DOHH2 (cell line): ENCODE measurements at regions not wholly inside any gene's neighbourhood (a gene's known extent, or its start where the extent isn't known, plus 50 kb on each side); places are given as distances from the start of the nearest gene placed in this dataset.

Experiments
- H3F3A ChIP-seq: fragments of 200-600 bp; sonication (generic), shearing (Covaris generic); 2 replicates; pipeline ENCODE4 v1.6.0; 2016; ENCODE audit warnings: antibody characterized with exemption, mild to moderate bottlenecking; ENCODE audit not compliant: control insufficient read depth, insufficient read depth
- H3K27ac ChIP-seq: fragments of 200-600 bp; sonication (generic); 2 replicates; pipeline ENCODE4 v1.5.1; 2014; ENCODE audit warnings: low read depth, mild to moderate bottlenecking, low read length, moderate library complexity
- H3K27me3 ChIP-seq: fragments of 200-600 bp; sonication (generic); 2 replicates; pipeline ENCODE4 v1.6.1; 2014; ENCODE audit warnings: mild to moderate bottlenecking, low read length, mixed read lengths; ENCODE audit not compliant: control insufficient read depth
- H3K36me3 ChIP-seq: fragments of 200-600 bp; sonication (generic); 2 replicates; pipeline ENCODE4 v1.6.1; 2014; ENCODE audit warnings: mild to moderate bottlenecking, low read length, moderate library complexity, mixed read lengths; ENCODE audit not compliant: control insufficient read depth
- H3K4me1 ChIP-seq: fragments of 200-600 bp; sonication (generic); 2 replicates; pipeline ENCODE4 v1.6.1; 2014; ENCODE audit warnings: mild to moderate bottlenecking, low read length, mixed read lengths; ENCODE audit not compliant: control insufficient read depth
- H3K4me2 ChIP-seq: fragments of 200-600 bp; sonication (generic); 2 replicates; pipeline ENCODE4 v1.6.0; 2014; ENCODE audit warnings: mild to moderate bottlenecking, low read length, moderate library complexity
- H3K4me3 ChIP-seq: fragments of 200-600 bp; sonication (generic); 2 replicates; pipeline ENCODE4 v1.5.1; 2014; ENCODE audit warnings: mild to moderate bottlenecking, low read length, mixed read lengths
- H3K79me2 ChIP-seq: fragments of 200-600 bp; sonication (generic); 2 replicates; pipeline ENCODE4 v1.6.1; 2014; ENCODE audit warnings: mild to moderate bottlenecking, low read length, mixed read lengths; ENCODE audit not compliant: control insufficient read depth
- H3K9me2 ChIP-seq: fragments of 200-600 bp; sonication (generic); replicated peaks from 2 replicates; pipeline ENCODE4 v1.6.1; 2014; ENCODE audit warnings: mild to moderate bottlenecking, low read length, mixed read lengths; ENCODE audit not compliant: control insufficient read depth
- H3K9me3 ChIP-seq: fragments of 200-600 bp; sonication (generic); 2 replicates; pipeline ENCODE4 v1.6.1; 2014; ENCODE audit warnings: antibody characterized with exemption, low read length, mixed read lengths; ENCODE audit not compliant: control insufficient read depth, insufficient read depth
- H4K20me1 ChIP-seq: fragments of 200-600 bp; sonication (generic); 2 replicates; pipeline ENCODE4 v1.6.0; 2014; ENCODE audit warnings: low read depth, mild to moderate bottlenecking, antibody characterized with exemption, low read length, moderate library complexity; ENCODE audit not compliant: control insufficient read depth, insufficient read depth
- EZH2phosphoT487 ChIP-seq: fragments of 200-600 bp; sonication (generic); IDR thresholded peaks from 2 replicates; pipeline ENCODE4 v1.6.1; 2017; ENCODE audit warnings: borderline replicate concordance, mild to moderate bottlenecking, antibody characterized with exemption, low read length, moderate library complexity, mixed read lengths
- TF ChIP-seq, protein P1 (sequence below): fragments of 200-600 bp; sonication (generic); IDR thresholded peaks from one replicate; pipeline ENCODE4 v1.5.1; 2014; ENCODE audit warnings: antibody characterized with exemption, mild to moderate bottlenecking, low read depth, low read length; ENCODE audit not compliant: poor library complexity, severe bottlenecking

DNA sequence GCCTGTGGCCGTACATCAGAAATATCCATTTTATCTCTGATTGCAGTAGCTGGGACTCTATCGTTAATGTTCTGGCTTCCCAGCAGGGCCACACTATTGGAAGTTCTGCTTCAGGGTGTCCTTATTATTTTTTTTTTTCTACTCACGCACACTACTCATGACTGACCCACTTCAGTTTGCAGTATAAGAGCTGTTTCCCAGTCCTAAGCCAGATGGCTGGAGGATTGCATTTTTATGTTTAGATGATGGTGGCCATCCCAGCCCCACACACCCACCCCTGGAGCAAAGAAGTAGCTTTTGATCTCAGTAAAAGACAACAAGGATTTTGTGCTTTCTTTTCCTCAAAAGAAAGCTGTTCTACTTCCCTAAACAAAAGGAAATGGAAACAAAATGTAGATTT, 557.0 kb upstream of the GALNTL6 start:
- no peak overlapping the region for H3K4me3 ChIP-seq
- no peaks in the 10 kb centered on the region for H3K4me1 ChIP-seq
- no peaks in the 10 kb centered on the region for H3K36me3 ChIP-seq
- no peaks in the 10 kb centered on the region for H3K79me2 ChIP-seq
- no peak overlapping the region for H3K4me2 ChIP-seq
- H4K20me1 ChIP-seq, result no peaks in the 10 kb centered on the region
- H3K9me3 ChIP-seq, result no peaks in the 10 kb centered on the region
- H3K9me2 ChIP-seq, result no peaks in the 10 kb centered on the region
- TF ChIP-seq EZH2phosphoT487, result no peak
- TF ChIP-seq, protein P1, sequence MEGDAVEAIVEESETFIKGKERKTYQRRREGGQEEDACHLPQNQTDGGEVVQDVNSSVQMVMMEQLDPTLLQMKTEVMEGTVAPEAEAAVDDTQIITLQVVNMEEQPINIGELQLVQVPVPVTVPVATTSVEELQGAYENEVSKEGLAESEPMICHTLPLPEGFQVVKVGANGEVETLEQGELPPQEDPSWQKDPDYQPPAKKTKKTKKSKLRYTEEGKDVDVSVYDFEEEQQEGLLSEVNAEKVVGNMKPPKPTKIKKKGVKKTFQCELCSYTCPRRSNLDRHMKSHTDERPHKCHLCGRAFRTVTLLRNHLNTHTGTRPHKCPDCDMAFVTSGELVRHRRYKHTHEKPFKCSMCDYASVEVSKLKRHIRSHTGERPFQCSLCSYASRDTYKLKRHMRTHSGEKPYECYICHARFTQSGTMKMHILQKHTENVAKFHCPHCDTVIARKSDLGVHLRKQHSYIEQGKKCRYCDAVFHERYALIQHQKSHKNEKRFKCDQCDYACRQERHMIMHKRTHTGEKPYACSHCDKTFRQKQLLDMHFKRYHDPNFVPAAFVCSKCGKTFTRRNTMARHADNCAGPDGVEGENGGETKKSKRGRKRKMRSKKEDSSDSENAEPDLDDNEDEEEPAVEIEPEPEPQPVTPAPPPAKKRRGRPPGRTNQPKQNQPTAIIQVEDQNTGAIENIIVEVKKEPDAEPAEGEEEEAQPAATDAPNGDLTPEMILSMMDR, result no peak
- H3K27ac ChIP-seq, result no peak overlapping the region
- H3K27me3 ChIP-seq, result no peaks in the 10 kb centered on the region
- no peaks in the 10 kb centered on the region for H3F3A ChIP-seq

DNA sequence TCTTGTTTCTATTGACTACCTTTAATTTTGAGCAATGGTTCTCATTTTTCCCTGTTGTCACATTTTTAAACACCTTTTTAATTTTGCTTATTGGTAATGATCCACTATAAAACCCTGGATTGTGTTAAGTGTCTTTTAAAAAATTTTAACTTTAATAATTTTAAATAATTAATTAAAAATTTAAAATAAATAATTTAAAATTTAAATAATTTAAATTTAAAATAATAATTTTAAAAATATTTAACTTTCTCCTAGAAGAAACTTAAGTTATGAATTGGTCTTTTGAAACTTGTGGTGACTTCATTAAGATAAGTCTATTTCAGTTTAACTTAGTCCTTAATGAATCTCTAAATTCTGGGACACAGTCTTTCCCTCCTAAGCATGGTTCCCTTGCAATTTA, 566.3 kb upstream of the GALNTL6 start:
- Histone ChIP-seq H3K4me3 (no peak overlapping the region), H3K4me1 (no peaks in the 10 kb centered on the region), H3K9me3 (no peaks in the 10 kb centered on the region), H3K4me2 (no peak overlapping the region), H3K9me2 (no peaks in the 10 kb centered on the region), H3K79me2 (no peaks in the 10 kb centered on the region), H3K27ac (no peak overlapping the region), H3F3A (no peaks in the 10 kb centered on the region), H3K27me3 (no peaks in the 10 kb centered on the region), H4K20me1 (no peaks in the 10 kb centered on the region), H3K36me3 (no peaks in the 10 kb centered on the region)
- TF ChIP-seq, protein P1, result no peak
- TF ChIP-seq EZH2phosphoT487, result no peak

DNA sequence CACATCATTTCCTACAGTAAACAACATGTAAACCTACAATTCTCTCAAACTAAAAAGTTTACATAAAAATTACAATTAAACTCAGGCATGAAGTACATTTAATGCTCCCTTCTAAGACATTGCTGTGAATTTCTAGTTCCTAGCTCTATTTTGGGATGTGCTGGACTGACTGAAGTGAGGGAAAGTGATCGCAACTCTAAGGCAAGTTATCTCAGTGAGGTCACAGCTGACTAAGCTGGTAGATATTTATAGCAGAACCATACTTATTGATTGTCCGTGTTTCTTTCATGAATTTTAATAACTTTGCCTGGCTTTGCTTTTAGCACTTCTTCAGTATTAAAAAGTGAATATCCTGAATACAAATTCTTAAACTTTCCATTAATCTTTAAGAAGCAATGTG, 570.4 kb upstream of the GALNTL6 start:
- Histone ChIP-seq H3K4me3 (no peak overlapping the region), H3K9me2 (no peaks in the 10 kb centered on the region), H3K4me1 (no peaks in the 10 kb centered on the region), H3K27ac (no peak overlapping the region), H4K20me1 (no peaks in the 10 kb centered on the region), H3F3A (no peaks in the 10 kb centered on the region), H3K36me3 (no peaks in the 10 kb centered on the region), H3K9me3 (no peaks in the 10 kb centered on the region), H3K79me2 (no peaks in the 10 kb centered on the region), H3K27me3 (no peaks in the 10 kb centered on the region), H3K4me2 (no peak overlapping the region)
- TF ChIP-seq EZH2phosphoT487, result no peak
- TF ChIP-seq, protein P1, result no peak

DNA sequence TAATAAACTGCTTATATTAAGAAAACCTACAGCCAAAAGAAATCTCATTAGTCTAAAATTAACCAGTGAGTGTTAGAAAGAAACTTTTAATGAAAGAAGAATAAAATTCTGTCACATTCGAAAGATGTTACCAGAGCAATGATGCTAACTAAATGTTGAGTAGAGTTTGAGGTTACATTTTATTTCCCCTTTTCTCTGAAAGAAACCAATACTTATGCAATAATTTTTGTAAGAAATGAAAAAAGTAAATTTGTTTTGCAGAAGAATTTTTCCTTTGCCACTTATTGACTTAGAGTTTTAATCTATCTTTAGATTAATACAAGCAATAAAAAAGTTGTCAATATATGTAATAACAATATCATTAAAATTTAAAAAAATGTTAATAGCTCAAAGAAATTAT, 574.0 kb upstream of the GALNTL6 start:
- Histone ChIP-seq H3K36me3 (no peaks in the 10 kb centered on the region), H3K27ac (no peak overlapping the region), H3F3A (no peaks in the 10 kb centered on the region), H3K4me1 (no peaks in the 10 kb centered on the region), H3K9me3 (no peaks in the 10 kb centered on the region), H3K79me2 (no peaks in the 10 kb centered on the region), H3K4me3 (no peak overlapping the region), H3K4me2 (no peak overlapping the region), H3K27me3 (no peaks in the 10 kb centered on the region), H4K20me1 (no peaks in the 10 kb centered on the region), H3K9me2 (no peaks in the 10 kb centered on the region)
- no peak for TF ChIP-seq EZH2phosphoT487
- TF ChIP-seq, protein P1, result no peak
